Upper lobe of left lung (tissue), 6 donors: ENCODE measurements at regions not wholly inside any gene's neighbourhood (a gene's known extent, or its start where the extent isn't known, plus 50 kb on each side); places are given as distances from the start of the nearest gene placed in this dataset.

Experiments
- ATAC-seq, 2 donors: fragments of 200-7000 bp; cut with Tn5 transposase; one replicate each; pipeline ENCODE4 v1.9.1; 2022; ENCODE audit warnings: mild to moderate bottlenecking in 2 of 2, moderate library complexity in 2 of 2; ENCODE audit not compliant: low FRiP score in 2 of 2
- DNase-seq, 2 donors: peaks; one replicate each; pipeline ENCODE4 v3.0.0-alpha.2; 2019 to 2020
- H3K27ac ChIP-seq, 4 donors: fragments of 200-600 bp; sonication (generic); one replicate each; pipeline ENCODE4 v1.5.1; 2016 to 2019
- H3K27me3 ChIP-seq, 4 donors: fragments of 200-600 bp; sonication (generic); one replicate each; pipeline ENCODE4 v1.5.1; 2017 to 2019
- H3K36me3 ChIP-seq, 4 donors: fragments of 200-600 bp; sonication (generic); one replicate each; pipeline ENCODE4 v1.5.1; 2016 to 2019
- H3K4me1 ChIP-seq, 4 donors: fragments of 200-600 bp; sonication (generic); one replicate each; pipeline ENCODE4 v1.5.1; 2018 to 2019
- H3K4me3 ChIP-seq, 4 donors: fragments of 200-600 bp; sonication (generic); one replicate each; pipeline ENCODE4 v1.5.1; 2017 to 2019; ENCODE audit warnings: mild to moderate bottlenecking in 2 of 4, moderate library complexity in 1 of 4
- H3K9me3 ChIP-seq, 4 donors: fragments of 200-600 bp; sonication (generic); one replicate each; pipeline ENCODE4 v1.5.1; 2018 to 2019
- EP300 ChIP-seq, 4 donors: sonication (generic); formaldehyde crosslinking; IDR thresholded peaks; one replicate each; pipeline ENCODE4 v1.5.1; 2017; ENCODE audit warnings: antibody characterized with exemption in 4 of 4, control low read depth in 2 of 4
- POLR2A ChIP-seq, 4 donors: fragments of 450-650 bp; IDR thresholded peaks; one replicate each; pipeline ENCODE4 v1.5.1; 2016 to 2017; ENCODE audit warnings: antibody characterized with exemption in 4 of 4, mild to moderate bottlenecking in 2 of 4
- POLR2AphosphoS5 ChIP-seq, 2 donors: sonication (generic); formaldehyde crosslinking; IDR thresholded peaks; one replicate each; pipeline ENCODE4 v1.5.1; 2017; ENCODE audit warnings: antibody characterized with exemption in 2 of 2
- WGBS, 2 donors: methylation state at CpG; one replicate each; pipeline ENCODE4 v1.1.5; 2017 to 2018; 5-methylcytosine and 5-hydroxymethylcytosine counted together
- TF ChIP-seq, protein P1 (sequence below), 6 experiments: fragments of 450-650 bp in 4 of 6; fragments of 200-600 bp in 2 of 6; sonication (generic) in 2 of 6; IDR thresholded peaks; one replicate each; pipeline ENCODE4 v1.5.1; 2016 to 2019; ENCODE audit warnings: antibody characterized with exemption in 6 of 6
- donor health status: DM: no; HTN: no; CAD: no; lungs with moderate emphysema.
- donor health status: DM: no; HTN: yes; CAD: no; lungs with severe emphysema.

GRCh38 chr3:27971600-27971999, 249.5 kb upstream of the EOMES start:
- Histone ChIP-seq H3K27me3 (no peaks in the 10 kb centered on the region), H3K36me3 (no peaks in the 10 kb centered on the region), H3K4me3 (no peak overlapping the region), H3K4me1 (no peaks in the 10 kb centered on the region), H3K27ac (no peak overlapping the region), H3K9me3 (no peaks in the 10 kb centered on the region)
- 59 to 61% methylated on average over 5 of the region's 5 CpGs for WGBS, 2 donors
- no peak for TF ChIP-seq EP300 (IDR thresholded peaks at IDR 0.05)
- no peak for TF ChIP-seq POLR2A (IDR thresholded peaks at IDR 0.05)
- no peak for TF ChIP-seq POLR2AphosphoS5 (IDR thresholded peaks at IDR 0.05)
- TF ChIP-seq, protein P1, sequence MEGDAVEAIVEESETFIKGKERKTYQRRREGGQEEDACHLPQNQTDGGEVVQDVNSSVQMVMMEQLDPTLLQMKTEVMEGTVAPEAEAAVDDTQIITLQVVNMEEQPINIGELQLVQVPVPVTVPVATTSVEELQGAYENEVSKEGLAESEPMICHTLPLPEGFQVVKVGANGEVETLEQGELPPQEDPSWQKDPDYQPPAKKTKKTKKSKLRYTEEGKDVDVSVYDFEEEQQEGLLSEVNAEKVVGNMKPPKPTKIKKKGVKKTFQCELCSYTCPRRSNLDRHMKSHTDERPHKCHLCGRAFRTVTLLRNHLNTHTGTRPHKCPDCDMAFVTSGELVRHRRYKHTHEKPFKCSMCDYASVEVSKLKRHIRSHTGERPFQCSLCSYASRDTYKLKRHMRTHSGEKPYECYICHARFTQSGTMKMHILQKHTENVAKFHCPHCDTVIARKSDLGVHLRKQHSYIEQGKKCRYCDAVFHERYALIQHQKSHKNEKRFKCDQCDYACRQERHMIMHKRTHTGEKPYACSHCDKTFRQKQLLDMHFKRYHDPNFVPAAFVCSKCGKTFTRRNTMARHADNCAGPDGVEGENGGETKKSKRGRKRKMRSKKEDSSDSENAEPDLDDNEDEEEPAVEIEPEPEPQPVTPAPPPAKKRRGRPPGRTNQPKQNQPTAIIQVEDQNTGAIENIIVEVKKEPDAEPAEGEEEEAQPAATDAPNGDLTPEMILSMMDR (IDR thresholded peaks at IDR 0.05): no peak
- DNase-seq (no peak), ATAC-seq (no peak)

GRCh38 chr3:27976933-27977332, 254.8 kb upstream of the EOMES start:
- Histone ChIP-seq H3K27me3 (no peaks in the 10 kb centered on the region), H3K9me3 (no peaks in the 10 kb centered on the region), H3K4me1 (no peaks in the 10 kb centered on the region), H3K27ac (no peak overlapping the region), H3K36me3 (no peaks in the 10 kb centered on the region), H3K4me3 (no peak overlapping the region)
- peak in 1 of 2 donors; percentile 32 for DNase-seq
- peak in 1 of 2 donors; percentile 66 for ATAC-seq
- TF ChIP-seq, protein P1 (IDR thresholded peaks at IDR 0.05): no peak
- TF ChIP-seq EP300 (IDR thresholded peaks at IDR 0.05) (peak in 1 of 4 donors; percentile 65), POLR2A (IDR thresholded peaks at IDR 0.05) (no peak)
- 41 to 53% methylated on average over 2 of the region's 2 CpGs for WGBS, 2 donors

DNA sequence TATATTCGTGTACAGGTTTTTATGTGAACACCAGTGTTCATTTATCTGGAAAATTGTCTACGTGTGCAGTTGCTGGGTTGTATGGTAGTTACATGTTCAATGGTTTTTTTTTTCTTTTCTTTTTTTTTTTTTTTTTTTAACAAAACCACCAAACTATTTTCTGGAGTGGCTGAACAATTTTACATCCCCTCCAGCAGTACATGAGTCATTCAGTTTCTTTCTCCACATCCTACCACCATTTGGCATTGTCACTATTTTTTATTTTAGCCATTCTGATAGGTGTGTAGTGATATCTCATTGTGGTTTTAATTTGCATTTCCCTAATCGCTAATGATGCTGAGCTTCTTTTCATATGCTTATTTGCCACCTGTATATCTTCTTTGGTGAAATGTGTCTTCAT, 256.3 kb upstream of the EOMES start:
- no peaks in the 10 kb centered on the region for H3K27me3 ChIP-seq
- H3K27ac ChIP-seq: no peak overlapping the region
- H3K9me3 ChIP-seq: no peaks in the 10 kb centered on the region
- H3K4me1 ChIP-seq: no peaks in the 10 kb centered on the region
- H3K4me3 ChIP-seq: no peak overlapping the region
- WGBS, 2 donors: 73 to 88% methylated on average over 3 of the region's 3 CpGs
- DNase-seq: no peak
- ATAC-seq: no peak
- TF ChIP-seq POLR2A (IDR thresholded peaks at IDR 0.05) (no peak), EP300 (IDR thresholded peaks at IDR 0.05) (no peak), POLR2AphosphoS5 (IDR thresholded peaks at IDR 0.05) (no peak)
- TF ChIP-seq, protein P1 (IDR thresholded peaks at IDR 0.05): no peak
- H3K36me3 ChIP-seq: no peaks in the 10 kb centered on the region

- 87 to 90% methylated on average over 4 of the region's 4 CpGs for WGBS, 2 donors
- DNase-seq (no peak), ATAC-seq (no peak)
- Histone ChIP-seq H3K4me3 (no peak overlapping the region), H3K9me3 (no peaks in the 10 kb centered on the region), H3K36me3 (no peaks in the 10 kb centered on the region), H3K27me3 (no peaks in the 10 kb centered on the region), H3K4me1 (no peaks in the 10 kb centered on the region), H3K27ac (no peak overlapping the region)
- TF ChIP-seq, protein P1 (IDR thresholded peaks at IDR 0.05): no peak
- TF ChIP-seq POLR2AphosphoS5 (IDR thresholded peaks at IDR 0.05): no peak
- no peak for TF ChIP-seq POLR2A (IDR thresholded peaks at IDR 0.05)
- no peak for TF ChIP-seq EP300 (IDR thresholded peaks at IDR 0.05)
Observed at GRCh38 chr3:27985369-27986035, 255.9 kb upstream of the CMC1 start.

GRCh38 chr3:27986234-27986879, 255.1 kb upstream of the CMC1 start:
- H3K27ac ChIP-seq: no peak overlapping the region
- H3K9me3 ChIP-seq: no peaks in the 10 kb centered on the region
- no peaks in the 10 kb centered on the region for H3K27me3 ChIP-seq
- ATAC-seq (no peak), DNase-seq (no peak)
- 75 to 88% methylated on average over 6 of the region's 6 CpGs for WGBS, 2 donors
- no peak for TF ChIP-seq EP300 (IDR thresholded peaks at IDR 0.05)
- no peak for TF ChIP-seq POLR2AphosphoS5 (IDR thresholded peaks at IDR 0.05)
- TF ChIP-seq, protein P1 (IDR thresholded peaks at IDR 0.05): no peak
- no peaks in the 10 kb centered on the region for H3K36me3 ChIP-seq
- no peak overlapping the region for H3K4me3 ChIP-seq
- H3K4me1 ChIP-seq: no peaks in the 10 kb centered on the region
